NCI-H446 (cell line): ENCODE measurements at regions not wholly inside any gene's neighbourhood (a gene's known extent, or its start where the extent isn't known, plus 50 kb on each side); places are given as distances from the start of the nearest gene placed in this dataset.
A peak's percentile ranks its signal among the peaks of the same experiment; 100 is the strongest.
"Not testable (repeated sequence)": the region's sequence is repeated elsewhere in the genome, so short reads cannot be mapped to it uniquely, and the experiment has no call there.

ENCODE experiments used
- DNase-seq, 2 experiments: peaks; one replicate each; lab custom pipeline; 2025; lab: John Stamatoyannopoulos, UW

GRCh38 chr12:9449657-9450126, 158.0 kb downstream of the KLRB1 start:
- DNase-seq: not testable (repeated sequence)

GRCh38 chr12:9449181-9449580, 158.5 kb downstream of the KLRB1 start:
- DNase-seq: no peak

- not testable (repeated sequence) for DNase-seq
These were observed 159.1 kb downstream of the KLRB1 start for GRCh38 chr12:9448648-9449047.

- DNase-seq: peak; percentile 76 to 87
These were observed 159.7 kb downstream of the KLRB1 start for GRCh38 chr12:9447791-9448614.

GRCh38 chr12:9446883-9447761, 160.6 kb downstream of the KLRB1 start:
- not testable (repeated sequence) for DNase-seq

GRCh38 chr12:9440428-9440827, 167.3 kb downstream of the KLRB1 start:
- DNase-seq: not testable (repeated sequence)

GRCh38 chr12:9435682-9436081, 172.0 kb downstream of the KLRB1 start:
- not testable (repeated sequence) for DNase-seq

GRCh38 chr12:9430385-9430784, 177.3 kb downstream of the KLRB1 start:
- DNase-seq: not testable (repeated sequence)

GRCh38 chr12:9428856-9429255, 178.9 kb downstream of the KLRB1 start:
- not testable (repeated sequence) for DNase-seq

- DNase-seq: not testable (repeated sequence)
These were observed 182.3 kb downstream of the KLRB1 start for GRCh38 chr12:9425429-9425828.

GRCh38 chr12:9424175-9424740, 183.5 kb downstream of the KLRB1 start:
- DNase-seq: not testable (repeated sequence)

GRCh38 chr12:9422689-9423088, 185.0 kb downstream of the KLRB1 start:
- not testable (repeated sequence) for DNase-seq

GRCh38 chr12:9421520-9422086, 186.1 kb downstream of the KLRB1 start:
- not testable (repeated sequence) for DNase-seq

GRCh38 chr12:9420817-9421519, 186.7 kb downstream of the KLRB1 start:
- DNase-seq: not testable (repeated sequence)

- DNase-seq: not testable (repeated sequence)
These were observed 189.1 kb downstream of the KLRB1 start for GRCh38 chr12:9418669-9419041.

- DNase-seq: not testable (repeated sequence)
These were observed 189.6 kb downstream of the KLRB1 start for GRCh38 chr12:9417947-9418668.

GRCh38 chr12:9417341-9417740, 190.4 kb downstream of the KLRB1 start:
- not testable (repeated sequence) for DNase-seq

GRCh38 chr12:9416346-9416745, 191.4 kb downstream of the KLRB1 start:
- not testable (repeated sequence) for DNase-seq

- not testable (repeated sequence) for DNase-seq
These were observed 191.8 kb downstream of the KLRB1 start for GRCh38 chr12:9415898-9416297.

GRCh38 chr12:9413862-9414261, 193.9 kb downstream of the KLRB1 start:
- not testable (repeated sequence) for DNase-seq
